ENCODE measurements at regions not wholly inside any gene's neighbourhood (a gene's known extent, or its start where the extent isn't known, plus 50 kb on each side); places are given as distances from the start of the nearest gene placed in this dataset.

DNA sequence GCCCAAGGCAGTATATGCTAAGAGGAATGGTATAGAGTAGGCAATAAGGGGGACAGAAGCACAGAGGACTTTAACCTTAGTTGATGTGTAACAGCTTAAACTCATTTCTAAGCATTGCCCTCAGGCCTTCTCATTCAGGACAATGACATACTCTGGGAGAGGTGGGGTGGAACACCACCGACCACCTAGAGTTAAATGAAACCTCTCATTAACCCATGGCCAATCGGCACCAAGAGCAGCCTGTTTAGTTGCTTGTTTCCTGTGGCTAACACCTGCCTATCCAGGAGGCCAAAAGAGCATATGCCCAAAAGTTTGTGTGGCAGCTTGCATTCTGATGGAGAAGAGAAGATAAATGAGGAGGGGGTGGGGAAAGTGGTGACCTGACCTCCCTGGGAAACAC is 50.0 kb downstream of the PABIR2 start:
- no peak for DNase-seq
- in situ Hi-C loops (cut with MboI; ENCODE audit: low pct_unique_long_range_greater_than_20kb, low sequenced_read_pairs), result no loop called here

DNA sequence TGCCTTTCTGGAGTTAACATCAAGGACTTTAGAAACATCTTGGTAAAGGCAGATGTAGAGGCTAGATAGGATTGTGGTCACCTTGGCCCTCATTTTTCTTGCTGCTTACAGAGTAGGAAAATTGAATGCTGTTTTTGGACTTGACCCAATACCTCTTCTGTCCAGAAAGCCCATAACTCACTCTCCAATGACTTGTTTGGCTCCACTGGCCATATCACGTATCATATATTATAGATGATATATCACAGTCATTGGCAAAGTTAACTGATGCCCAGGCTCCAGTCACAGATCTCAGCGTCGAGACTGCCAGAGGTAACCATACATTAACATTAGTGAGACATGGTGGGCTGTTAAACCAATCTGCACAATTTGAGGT is 50.6 kb downstream of the PABIR2 start:
- in situ Hi-C loops (cut with MboI; ENCODE audit: low pct_unique_long_range_greater_than_20kb, low sequenced_read_pairs), result no loop called here
- DNase-seq, result no peak

DNA sequence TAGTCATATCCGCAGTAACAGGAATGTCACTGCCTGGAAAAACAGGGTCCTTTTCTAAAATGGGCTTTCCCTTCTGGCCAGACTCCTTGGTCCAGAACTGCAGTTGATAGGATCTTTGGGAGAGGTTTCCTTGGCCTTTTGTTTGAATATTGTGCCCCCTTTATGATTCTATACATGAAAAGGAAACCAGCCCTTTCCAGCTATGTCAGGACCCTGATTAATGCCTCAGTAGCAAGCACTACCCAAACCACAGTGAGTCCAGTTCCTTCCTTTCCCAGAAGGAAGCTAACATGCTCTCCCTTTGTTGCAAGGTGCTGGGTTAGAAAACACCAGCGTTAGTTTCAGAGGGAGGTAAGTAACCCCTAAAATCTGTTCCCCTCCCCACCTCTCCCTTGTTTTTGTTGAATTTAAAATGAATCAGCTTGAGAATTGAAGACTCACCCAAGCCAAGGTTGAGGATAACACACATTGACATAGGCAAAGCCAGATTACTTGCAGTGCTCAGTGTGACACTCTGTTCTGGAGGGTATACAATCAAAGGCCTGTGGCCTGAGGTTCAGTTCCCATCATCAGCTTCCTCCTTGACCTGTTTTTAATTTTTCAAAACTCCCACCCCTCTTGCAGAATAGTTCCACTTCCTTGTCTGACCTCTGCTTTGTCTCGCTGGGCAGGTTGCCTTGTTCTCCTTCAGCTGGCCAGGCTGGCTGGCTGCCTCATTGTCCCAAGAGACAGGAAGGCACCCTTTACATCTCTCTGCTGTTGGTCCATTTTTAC is 51.2 kb downstream of the PABIR2 start:
- in situ Hi-C loops (cut with MboI; ENCODE audit: low pct_unique_long_range_greater_than_20kb, low sequenced_read_pairs), result no loop called here
- peak; percentile 27 for DNase-seq

DNA sequence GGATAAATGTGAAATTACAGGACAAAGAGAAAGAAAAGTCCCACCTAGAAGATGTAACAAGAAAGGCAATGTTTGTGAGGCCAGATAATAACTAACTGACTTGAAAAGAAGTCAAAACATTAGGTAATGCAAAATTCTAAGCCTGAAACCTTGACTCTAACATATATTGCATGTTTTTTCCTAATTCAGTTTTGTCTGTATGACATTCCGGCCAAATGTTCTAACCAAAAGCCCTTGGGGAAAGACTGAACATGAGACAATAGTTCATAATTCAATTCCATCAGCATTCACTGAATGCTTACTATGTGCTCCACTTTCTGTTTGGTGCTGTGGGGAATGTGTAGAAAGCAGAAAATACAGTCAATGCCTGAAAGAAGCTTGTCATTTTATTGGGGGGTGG is 53.9 kb downstream of the PABIR2 start:
- in situ Hi-C loops (cut with MboI; ENCODE audit: low pct_unique_long_range_greater_than_20kb, low sequenced_read_pairs), result no loop called here
- DNase-seq, result no peak

DNA sequence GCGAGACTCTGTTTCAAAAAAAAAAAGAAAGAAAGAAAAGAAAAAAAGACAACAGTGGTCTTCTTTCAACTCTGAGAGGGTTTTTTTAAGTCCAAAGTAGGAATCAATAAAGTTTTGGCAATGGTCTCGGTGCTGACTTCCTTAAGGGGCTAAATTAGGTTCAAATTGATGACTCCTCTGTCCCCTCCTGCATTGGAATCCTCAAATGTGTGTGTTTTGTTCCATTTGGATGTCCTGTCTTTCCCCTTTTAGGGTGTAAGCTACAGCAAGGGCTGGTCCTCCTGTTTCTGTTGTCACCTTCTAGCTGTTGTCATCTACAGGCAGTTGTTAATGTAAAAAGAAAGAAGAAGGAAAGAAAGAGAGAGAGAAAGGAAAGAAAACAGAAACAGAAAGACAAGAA is 54.4 kb downstream of the PABIR2 start:
- in situ Hi-C loops (cut with MboI; ENCODE audit: low pct_unique_long_range_greater_than_20kb, low sequenced_read_pairs), result no loop called here
- DNase-seq, result no peak

DNA sequence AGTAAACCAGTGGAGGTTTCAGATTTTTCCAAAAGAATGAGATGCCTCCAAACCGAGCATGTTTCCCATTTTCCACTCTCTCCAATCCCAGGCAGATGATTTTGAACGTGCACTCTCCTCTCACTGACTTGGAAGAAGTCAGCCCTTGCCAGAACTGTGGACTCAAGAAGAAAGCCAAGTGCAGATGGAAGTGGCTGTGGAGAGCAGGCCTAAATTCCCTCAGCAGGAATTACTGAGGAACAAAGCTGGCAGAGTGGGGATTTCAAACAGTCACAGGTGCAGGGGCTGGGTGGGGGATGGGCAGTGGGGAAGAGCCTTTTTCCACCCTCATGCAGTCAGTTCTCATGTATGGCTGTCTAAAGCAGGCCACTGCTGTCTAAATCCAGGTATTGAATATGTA is 55.3 kb downstream of the PABIR2 start:
- in situ Hi-C loops (cut with MboI; ENCODE audit: low pct_unique_long_range_greater_than_20kb, low sequenced_read_pairs), result no loop called here
- no peak for DNase-seq

DNA sequence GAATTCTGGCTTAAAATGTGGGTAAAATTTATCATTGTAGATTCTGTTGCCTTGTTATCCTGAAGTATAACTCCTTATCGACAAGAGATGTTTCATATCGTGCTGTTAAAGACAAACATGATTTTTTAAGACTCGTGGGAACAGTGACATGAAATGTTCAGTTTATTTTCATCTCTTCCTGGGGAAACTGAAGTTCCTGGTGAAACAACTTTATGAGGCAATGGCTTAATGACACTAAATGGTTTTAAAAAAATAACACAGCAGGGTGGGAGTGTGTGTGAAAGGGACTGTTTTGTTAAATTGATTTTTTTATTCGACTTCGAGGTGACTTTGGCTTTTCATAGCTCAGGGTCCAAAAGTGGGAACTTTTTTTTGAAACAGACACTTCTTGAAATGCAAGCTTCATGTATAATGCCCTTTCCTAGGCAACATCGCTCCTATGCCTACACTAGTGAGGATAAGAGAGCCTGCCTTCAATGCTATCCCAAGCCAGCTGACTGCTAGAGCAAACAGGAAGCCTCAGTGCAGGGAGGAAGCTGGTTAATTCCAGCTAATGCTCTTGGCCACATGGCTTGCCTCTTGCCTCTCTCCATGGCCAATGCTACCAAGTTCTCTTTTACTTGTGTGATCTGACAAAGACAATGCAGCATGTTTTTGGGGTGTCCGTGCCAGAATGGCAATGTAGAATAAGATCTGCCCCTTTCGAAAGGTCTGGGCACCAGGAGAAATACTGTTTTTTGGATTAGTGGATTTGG is 57.8 kb downstream of the PABIR2 start:
- in situ Hi-C loops (cut with MboI; ENCODE audit: low pct_unique_long_range_greater_than_20kb, low sequenced_read_pairs), result no loop called here
- DNase-seq, result peak; percentile 55

DNA sequence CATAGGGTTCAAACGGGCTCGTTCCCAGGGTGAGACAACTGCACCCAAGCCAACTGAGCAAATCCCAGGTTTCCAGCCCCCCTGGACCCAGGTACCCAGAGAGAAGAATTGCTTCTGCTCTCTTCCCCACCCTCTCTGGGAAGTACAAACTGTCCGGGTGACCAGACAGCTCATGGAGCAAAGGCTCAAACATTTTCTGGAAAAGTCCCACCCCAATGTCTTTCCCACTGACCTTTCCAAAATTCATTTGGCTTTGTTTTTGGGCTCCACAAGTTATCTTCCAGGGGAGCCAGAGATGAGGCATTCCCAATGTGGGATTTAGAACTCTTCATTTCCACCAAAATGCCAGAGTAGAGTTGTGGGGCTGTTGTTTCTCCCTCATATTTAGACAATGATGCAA is 58.6 kb downstream of the PABIR2 start:
- DNase-seq, result no peak
- in situ Hi-C loops (cut with MboI; ENCODE audit: low pct_unique_long_range_greater_than_20kb, low sequenced_read_pairs), result no loop called here

DNA sequence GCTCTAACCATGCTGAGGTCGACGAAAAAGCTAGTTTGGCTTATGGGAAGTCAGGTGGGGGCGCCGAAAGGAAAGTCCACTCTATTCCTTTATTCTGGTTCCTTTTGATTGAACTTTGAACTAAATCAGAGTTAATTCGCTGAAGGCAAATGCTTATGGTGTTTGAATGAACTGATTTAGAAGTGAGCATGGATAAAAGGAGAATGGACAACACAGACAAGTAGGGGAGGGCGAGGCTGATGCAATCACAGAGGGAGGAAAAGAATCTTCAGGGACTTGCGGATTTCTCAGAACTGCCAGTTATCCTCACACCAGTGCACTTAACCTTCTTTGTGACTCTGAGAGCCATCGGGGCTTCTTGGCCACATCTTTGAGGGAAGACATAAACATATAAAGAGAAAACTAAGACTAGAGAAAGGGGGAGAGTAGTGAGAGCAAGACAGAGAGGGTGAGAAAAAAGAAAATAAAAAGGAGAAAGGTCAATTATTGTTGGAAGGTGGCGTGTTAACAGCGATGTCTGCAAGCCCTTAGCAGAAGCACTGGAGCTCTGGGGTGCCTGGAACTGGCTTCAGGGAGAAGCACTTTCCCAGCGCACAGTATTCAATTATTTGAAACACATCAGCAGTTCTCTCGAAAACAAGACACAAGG is 59.2 kb downstream of the PABIR2 start:
- in situ Hi-C loops (cut with MboI; ENCODE audit: low pct_unique_long_range_greater_than_20kb, low sequenced_read_pairs), result no loop called here
- DNase-seq, result no peak

DNA sequence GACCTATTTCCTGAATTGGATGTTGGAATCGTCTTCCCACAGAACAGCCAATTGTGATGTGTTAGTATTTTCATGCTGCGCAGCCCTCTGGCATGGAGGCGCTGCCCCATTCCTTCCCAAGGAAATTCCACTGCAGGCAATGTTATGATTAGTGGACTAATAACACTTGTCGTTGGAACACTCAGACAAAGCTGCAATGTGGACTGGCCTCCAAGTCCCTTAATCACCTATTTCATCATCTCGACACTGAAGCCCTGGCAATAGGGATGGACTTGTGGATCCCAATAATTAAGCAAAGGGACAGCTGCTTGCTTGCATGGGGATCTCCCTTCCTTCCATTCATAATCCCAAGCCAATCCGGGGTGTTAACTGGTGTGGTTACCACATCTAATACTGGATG is 59.9 kb downstream of the PABIR2 start:
- DNase-seq, result no peak
- in situ Hi-C loops (cut with MboI; ENCODE audit: low pct_unique_long_range_greater_than_20kb, low sequenced_read_pairs), result no loop called here

DNA sequence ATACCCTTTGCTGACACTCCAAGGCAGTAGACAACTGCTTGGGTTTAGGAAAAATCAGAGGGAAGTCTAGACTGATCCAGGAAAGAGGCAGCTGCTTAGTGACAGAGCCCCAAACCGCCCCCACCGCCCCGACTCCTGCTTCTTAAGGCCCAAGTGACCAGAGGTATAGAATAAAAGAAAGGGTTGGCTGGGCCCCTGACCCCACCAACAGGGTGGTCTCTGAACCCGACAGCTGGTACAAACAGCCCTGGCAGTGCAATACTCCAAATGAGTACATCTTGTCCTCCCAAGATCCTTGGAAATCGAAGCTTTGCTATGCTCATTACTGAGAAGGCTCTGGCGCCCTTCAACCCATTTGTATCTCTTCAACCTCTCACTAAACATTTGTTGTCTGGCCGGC is 60.6 kb downstream of the PABIR2 start:
- in situ Hi-C loops (cut with MboI; ENCODE audit: low pct_unique_long_range_greater_than_20kb, low sequenced_read_pairs), result no loop called here
- no peak for DNase-seq

DNA sequence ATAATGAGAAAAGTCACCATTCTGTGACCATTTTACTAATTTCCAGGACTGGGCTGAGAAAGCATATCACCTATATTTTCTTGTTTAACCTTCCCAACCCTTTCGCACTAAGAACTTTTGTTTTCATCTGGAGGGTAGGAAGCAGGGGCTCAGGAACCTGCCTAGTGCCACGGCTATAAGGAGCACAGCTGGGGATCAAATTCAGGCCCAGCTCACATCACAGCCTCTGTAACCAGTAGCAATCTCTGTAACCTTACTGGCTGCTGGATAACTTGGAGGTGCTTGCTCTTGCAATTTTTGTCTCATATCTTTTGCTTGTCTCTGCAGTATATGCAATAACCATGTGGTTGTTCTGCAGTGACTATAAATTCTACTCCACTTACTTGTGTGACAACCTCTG is 62.0 kb downstream of the PABIR2 start:
- no peak for DNase-seq
- in situ Hi-C loops (cut with MboI; ENCODE audit: low pct_unique_long_range_greater_than_20kb, low sequenced_read_pairs), result no loop called here

DNA sequence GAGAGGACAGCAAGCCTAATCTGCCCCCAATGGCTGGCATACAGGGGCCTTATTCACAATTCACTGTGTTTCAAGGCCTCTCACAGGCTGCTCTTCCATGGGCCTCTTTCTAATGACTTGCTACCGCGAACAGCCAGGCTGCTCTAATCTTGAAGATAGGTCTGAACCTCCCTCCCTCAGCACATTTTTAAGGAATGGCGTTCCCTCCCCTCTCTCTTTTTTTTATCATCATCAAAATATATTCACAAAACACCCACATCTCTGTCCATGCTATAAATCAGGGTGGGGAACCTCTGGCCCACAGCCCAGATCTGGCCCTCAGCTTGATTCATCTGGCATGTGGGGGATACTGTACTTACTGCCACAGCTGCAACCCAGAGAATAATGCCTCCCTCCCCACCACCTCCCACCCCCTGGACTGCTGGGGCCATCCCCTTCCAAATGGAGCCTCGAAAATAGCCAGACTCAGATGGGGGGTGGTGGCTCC is 62.5 kb downstream of the PABIR2 start:
- in situ Hi-C loops (cut with MboI; ENCODE audit: low pct_unique_long_range_greater_than_20kb, low sequenced_read_pairs), result no loop called here
- DNase-seq, result no peak

DNA sequence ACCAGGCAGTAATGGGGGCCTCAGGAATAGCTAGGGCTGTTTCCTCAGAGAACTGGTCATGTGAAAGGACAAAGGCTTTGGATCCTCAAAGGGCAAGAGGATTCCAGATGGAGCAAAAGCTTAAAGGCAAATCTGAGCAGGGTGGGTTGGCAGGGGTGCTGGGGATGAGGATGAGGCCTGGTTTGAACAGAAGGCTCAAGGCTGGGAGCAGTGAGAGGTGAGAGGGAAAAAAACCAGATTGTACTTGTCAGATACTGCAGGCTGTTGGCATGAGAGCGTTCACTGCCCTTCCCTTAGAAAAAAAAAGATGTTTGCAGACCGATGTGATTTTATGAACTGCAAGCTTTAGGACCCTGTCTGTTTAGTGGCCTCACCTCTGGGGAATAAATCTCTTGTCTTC is 63.4 kb downstream of the PABIR2 start:
- DNase-seq, result no peak
- in situ Hi-C loops (cut with MboI; ENCODE audit: low pct_unique_long_range_greater_than_20kb, low sequenced_read_pairs), result no loop called here

DNA sequence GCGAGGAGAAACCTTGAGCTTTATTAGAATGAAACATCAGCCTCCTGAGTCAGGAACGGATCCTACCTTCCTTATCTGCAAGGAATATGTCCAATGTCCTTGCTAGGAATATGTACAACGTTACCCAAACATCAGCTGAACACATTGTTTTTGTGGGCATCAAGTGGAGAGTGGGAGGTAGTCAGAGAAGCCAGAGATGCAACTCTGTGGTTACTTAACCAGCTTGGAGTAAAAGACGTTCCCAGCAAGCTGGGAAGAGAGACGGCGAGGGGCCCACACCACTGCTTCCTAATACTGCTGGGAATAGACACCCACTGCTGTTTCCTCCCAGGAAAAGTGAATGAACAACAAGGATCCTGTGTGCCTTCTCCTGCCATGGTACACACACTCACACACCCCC is 64.3 kb downstream of the PABIR2 start:
- no peak for DNase-seq
- in situ Hi-C loops (cut with MboI; ENCODE audit: low pct_unique_long_range_greater_than_20kb, low sequenced_read_pairs), result no loop called here

DNA sequence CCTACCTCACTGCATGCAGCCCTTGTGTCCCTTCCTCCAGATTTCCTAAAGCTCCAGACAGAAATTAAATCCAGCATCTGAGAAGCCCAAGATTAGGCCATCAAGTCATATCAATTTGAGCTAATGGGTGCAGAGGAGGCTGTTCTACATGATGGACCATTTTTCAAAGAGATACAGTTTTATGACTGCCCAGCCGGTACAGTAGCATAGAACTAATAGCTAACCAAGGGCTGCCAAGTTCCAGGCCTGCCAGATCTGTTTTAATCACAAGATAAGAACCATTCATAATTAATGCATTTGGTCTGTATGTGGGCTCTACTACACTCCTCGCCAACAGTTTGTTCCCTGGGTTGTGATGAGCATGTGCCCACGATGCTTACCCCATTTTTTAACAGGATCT is 64.9 kb downstream of the PABIR2 start:
- no peak for DNase-seq
- in situ Hi-C loops (cut with MboI; ENCODE audit: low pct_unique_long_range_greater_than_20kb, low sequenced_read_pairs), result no loop called here

DNA sequence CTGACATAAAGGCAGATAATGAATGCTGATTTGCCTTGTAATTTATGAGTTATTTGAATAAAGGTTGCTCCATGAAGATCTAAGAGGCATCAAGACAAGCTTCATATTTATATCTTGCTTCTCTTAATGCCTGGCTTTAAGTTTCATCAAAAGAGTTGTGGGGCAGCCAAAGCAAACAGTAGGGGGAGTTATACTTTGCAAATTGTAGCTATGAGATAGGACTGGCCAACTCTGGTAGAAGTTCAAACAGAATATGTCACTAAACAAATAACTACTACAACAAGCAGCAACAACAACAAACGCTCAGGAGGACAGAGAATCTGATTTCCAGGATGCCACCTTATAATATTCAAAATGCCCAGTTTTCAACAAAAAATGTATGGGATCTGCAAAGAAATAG is 69.1 kb upstream of the PLAC1 start:
- peak; percentile 19 for DNase-seq
- in situ Hi-C loops (cut with MboI; ENCODE audit: low pct_unique_long_range_greater_than_20kb, low sequenced_read_pairs), result no loop called here

DNA sequence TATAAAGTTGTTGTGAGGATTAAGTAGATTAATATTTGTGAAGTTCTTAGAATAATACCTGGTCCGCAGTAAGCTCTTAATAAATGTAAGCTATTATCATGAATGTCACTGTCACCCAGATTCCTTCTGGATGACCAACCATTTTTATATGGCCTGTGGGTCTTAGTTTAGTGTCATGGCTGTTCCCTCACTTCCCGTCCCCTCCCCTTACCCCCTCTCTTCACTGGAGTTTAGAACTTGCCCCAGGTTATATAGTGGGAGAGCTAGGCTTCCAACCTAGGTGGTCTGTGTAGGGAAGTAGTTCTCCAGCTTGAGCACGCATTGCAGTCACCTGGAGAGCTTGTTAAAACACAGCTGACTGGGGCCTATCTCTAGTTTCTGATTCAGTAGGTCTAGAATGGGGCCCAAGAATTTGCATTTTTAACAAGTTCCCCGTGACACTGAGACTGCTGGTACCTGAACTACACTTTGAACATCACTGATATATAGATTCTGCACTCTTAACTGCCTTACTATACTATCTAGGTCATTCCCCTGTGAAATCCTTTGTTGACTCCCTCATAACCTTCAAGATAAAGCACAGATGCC is 66.9 kb upstream of the PLAC1 start:
- DNase-seq, result no peak
- in situ Hi-C loops (cut with MboI; ENCODE audit: low pct_unique_long_range_greater_than_20kb, low sequenced_read_pairs), result no loop called here

DNA sequence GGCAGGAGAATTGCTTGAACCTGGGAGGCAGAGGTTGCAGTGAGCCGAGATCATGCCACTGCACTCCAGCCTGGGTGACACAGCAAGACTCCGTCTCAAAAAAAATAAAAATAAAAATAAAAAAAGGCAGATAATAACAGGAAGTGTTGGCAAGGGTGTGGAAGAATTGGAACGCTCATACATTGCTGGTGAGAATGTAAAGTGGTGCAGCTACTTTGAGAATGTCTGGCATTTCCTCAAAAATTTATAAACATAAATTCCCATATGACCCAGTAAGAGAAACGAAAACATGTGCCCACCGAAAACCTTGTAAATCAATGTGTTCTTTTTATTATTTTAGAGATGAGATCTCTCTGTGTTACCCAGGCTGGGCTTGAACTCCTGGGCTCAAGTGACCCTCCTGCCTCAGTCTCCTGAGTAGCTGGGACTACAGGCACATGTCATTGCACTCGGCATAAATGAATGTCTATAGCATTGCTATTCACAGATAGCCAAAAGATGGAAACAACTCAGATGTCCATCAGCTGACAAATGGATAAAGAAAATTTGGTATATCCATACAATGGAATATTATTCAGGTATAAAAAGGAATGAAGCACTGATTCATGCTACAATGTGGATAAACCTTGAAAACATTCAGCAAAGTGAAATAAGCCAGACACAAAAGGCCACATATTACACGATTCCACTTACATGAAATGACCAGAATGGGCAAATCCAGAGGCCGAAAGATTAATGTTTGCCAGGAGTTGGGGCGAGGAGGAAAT is 63.7 kb upstream of the PLAC1 start:
- in situ Hi-C loops (cut with MboI; ENCODE audit: low pct_unique_long_range_greater_than_20kb, low sequenced_read_pairs), result no loop called here
- DNase-seq, result no peak

All from KBM-7 (cell line).